IMR-90 (cell line): ENCODE measurements at regions not wholly inside any gene's neighbourhood (a gene's known extent, or its start where the extent isn't known, plus 50 kb on each side); places are given as distances from the start of the nearest gene placed in this dataset.

Experiments
- ATAC-seq: fragments of 200-7000 bp; cut with Tn5 transposase; 2 replicates; pipeline ENCODE4 v1.9.1; 2020; ENCODE audit warnings: low read depth, mild to moderate bottlenecking, moderate library complexity
- BruUV-seq: library from RNA; stranded (reverse); fragments of 400-500 nt; replicated peaks from 2 replicates; lab custom pipeline; 2021; lab: Mats Ljungman, UMichigan
- CTCF ChIA-PET: fragments of 300-600 bp; formaldehyde crosslinking; extraction: SDS; loops from one replicate; lab custom pipeline; 2021; ENCODE audit warnings: antibody characterized with exemption; lab: Yijun Ruan, JAX
- POLR2A ChIA-PET: fragments of 300-600 bp; sonication (Branson Sonifier 250); formaldehyde crosslinking; loops from one replicate; lab custom pipeline; 2022; ENCODE audit warnings: antibody characterized with exemption; ENCODE audit not compliant: unreplicated experiment; lab: Charles Lee
- DNase-seq: peaks from one replicate; pipeline ENCODE4 v3.0.0; 2013
- H2AFZ ChIP-seq: replicated peaks from 2 replicates; pipeline ENCODE3; 2013; ENCODE audit warnings: low read length, mild to moderate bottlenecking; ENCODE audit not compliant: poor library complexity
- H2AK5ac ChIP-seq: 2 replicates; pipeline ENCODE4 v1.6.1; 2013; ENCODE audit warnings: low read depth, low read length, inconsistent platforms
- H2AK9ac ChIP-seq: replicated peaks from 2 replicates; pipeline ENCODE3; 2013; ENCODE audit warnings: mild to moderate bottlenecking, low read depth, low read length, moderate library complexity; ENCODE audit not compliant: poor library complexity
- H2BK120ac ChIP-seq: 2 replicates; pipeline ENCODE4 v1.6.1; 2013; ENCODE audit warnings: low read depth, low read length, inconsistent platforms
- H2BK15ac ChIP-seq: 3 replicates; pipeline ENCODE4 v1.6.1; 2013; ENCODE audit warnings: low read depth, low read length, inconsistent platforms
- H2BK20ac ChIP-seq: 2 replicates; pipeline ENCODE4 v1.6.1; 2013; ENCODE audit warnings: low read depth, mild to moderate bottlenecking, inconsistent platforms, low read length, moderate library complexity
- H2BK5ac ChIP-seq: 2 replicates; pipeline ENCODE4 v1.6.1; 2013; ENCODE audit warnings: mild to moderate bottlenecking, low read depth, low read length, inconsistent platforms; ENCODE audit not compliant: poor library complexity, severe bottlenecking
- H3K14ac ChIP-seq: replicated peaks from 2 replicates; pipeline ENCODE4 v1.6.1; 2013; ENCODE audit warnings: low read depth, low read length, inconsistent platforms
- H3K18ac ChIP-seq: 2 replicates; pipeline ENCODE4 v1.6.1; 2013; ENCODE audit warnings: low read depth, low read length, control low read depth
- H3K23ac ChIP-seq: 2 replicates; pipeline ENCODE4 v1.6.1; 2013; ENCODE audit warnings: low read depth, low read length, inconsistent platforms
- H3K27ac ChIP-seq: 2 replicates; pipeline ENCODE4 v1.5.1; 2013; ENCODE audit warnings: mild to moderate bottlenecking, control low read depth, low read length; ENCODE audit not compliant: insufficient read depth
- H3K27me3 ChIP-seq: 2 replicates; pipeline ENCODE4 v1.6.1; 2013; ENCODE audit warnings: low read length; ENCODE audit not compliant: control insufficient read depth, insufficient read depth
- H3K36me3 ChIP-seq: 2 replicates; pipeline ENCODE4 v1.6.1; 2013; ENCODE audit warnings: low read length, mixed read lengths; ENCODE audit not compliant: control insufficient read depth, insufficient read depth
- H3K4ac ChIP-seq: 2 replicates; pipeline ENCODE4 v1.6.1; 2013; ENCODE audit warnings: low read depth, low read length, inconsistent platforms
- H3K4me1 ChIP-seq: 2 replicates; pipeline ENCODE4 v1.6.1; 2013; ENCODE audit warnings: low read length, mixed read lengths; ENCODE audit not compliant: control insufficient read depth, insufficient read depth
- H3K4me2 ChIP-seq: 2 replicates; pipeline ENCODE4 v1.6.1; 2013; ENCODE audit warnings: low read depth, mild to moderate bottlenecking, control low read depth, low read length, moderate library complexity
- H3K4me3 ChIP-seq: 2 replicates; pipeline ENCODE4 v1.5.1; 2013; ENCODE audit warnings: low read depth, mild to moderate bottlenecking, control low read depth, low read length, moderate library complexity; ENCODE audit not compliant: insufficient read depth
- H3K56ac ChIP-seq: 2 replicates; pipeline ENCODE4 v1.6.1; 2013; ENCODE audit warnings: low read length, inconsistent platforms; ENCODE audit not compliant: insufficient read depth; ENCODE audit errors: extremely low read depth
- H3K79me1 ChIP-seq, 2 experiments: 2 replicates each; pipeline ENCODE4 v1.6.1; 2013; ENCODE audit warnings: low read length in 2 of 2, inconsistent platforms in 1 of 2, low read depth in 1 of 2
- H3K9ac ChIP-seq: 2 replicates; pipeline ENCODE4 v1.6.1; 2013; ENCODE audit warnings: low read depth, low read length, control low read depth
- H3K9me1 ChIP-seq: 2 replicates; pipeline ENCODE4 v1.6.1; 2013; ENCODE audit warnings: low read length, inconsistent platforms; ENCODE audit not compliant: insufficient read depth
- H3K9me3 ChIP-seq: 2 replicates; pipeline ENCODE4 v1.6.1; 2013; ENCODE audit warnings: low read length; ENCODE audit not compliant: control insufficient read depth, insufficient read depth
- H4K20me1 ChIP-seq: 2 replicates; pipeline ENCODE4 v1.6.1; 2013; ENCODE audit warnings: low read length, inconsistent platforms; ENCODE audit not compliant: insufficient read depth
- H4K5ac ChIP-seq: 2 replicates; pipeline ENCODE4 v1.6.1; 2013; ENCODE audit warnings: mild to moderate bottlenecking, low read depth, low read length, control low read depth
- H4K8ac ChIP-seq, 2 experiments: 2 replicates each; pipeline ENCODE4 v1.6.1; 2013; ENCODE audit warnings: low read depth in 2 of 2, low read length in 2 of 2, control low read depth in 1 of 2, inconsistent platforms in 1 of 2
- H4K91ac ChIP-seq: 2 replicates; pipeline ENCODE4 v1.6.1; 2013; ENCODE audit warnings: low read depth, low read length, inconsistent platforms; ENCODE audit not compliant: insufficient read depth
- BHLHE40 ChIP-seq: fragments of 150-350 bp; IDR thresholded peaks from 2 replicates; pipeline ENCODE4 v1.6.1; 2016; ENCODE audit warnings: mild to moderate bottlenecking, low read depth, low read length
- CEBPB ChIP-seq: IDR thresholded peaks from 2 replicates; pipeline ENCODE4 v1.6.1; 2012; ENCODE audit warnings: low read depth, low read length, improper control_type of control experiment
- CHD1 ChIP-seq: IDR thresholded peaks from 2 replicates; pipeline ENCODE4 v1.6.1; 2012; ENCODE audit warnings: low read depth, low read length, improper control_type of control experiment
- CTCF ChIP-seq: conservative IDR thresholded peaks from 2 replicates; pipeline ENCODE4 v1.5.1; 2012; ENCODE audit warnings: mild to moderate bottlenecking, low read depth, low read length, improper control_type of control experiment
- ELK1 ChIP-seq: fragments of 150-350 bp; IDR thresholded peaks from 2 replicates; pipeline ENCODE4 v1.6.1; 2016; ENCODE audit warnings: low read depth, mild to moderate bottlenecking, low read length, moderate library complexity, borderline replicate concordance
- FOS ChIP-seq: fragments of 150-350 bp; IDR thresholded peaks from 2 replicates; pipeline ENCODE4 v1.6.1; 2016; ENCODE audit warnings: low read depth, low read length
- MAZ ChIP-seq: IDR thresholded peaks from 2 replicates; pipeline ENCODE4 v1.6.1; 2012; ENCODE audit warnings: low read depth, mild to moderate bottlenecking, low read length, improper control_type of control experiment, moderate library complexity, borderline replicate concordance
- MXI1 ChIP-seq: IDR thresholded peaks from 2 replicates; pipeline ENCODE4 v1.6.1; 2012; ENCODE audit warnings: low read depth, mild to moderate bottlenecking, low read length, moderate library complexity, borderline replicate concordance
- NFE2L2 ChIP-seq: fragments of 150-350 bp; IDR thresholded peaks from 2 replicates; pipeline ENCODE4 v1.6.1; 2016; ENCODE audit warnings: low read depth, mild to moderate bottlenecking, low read length
- POLR2A ChIP-seq: IDR thresholded peaks from 2 replicates; pipeline ENCODE4 v1.6.1; 2012; ENCODE audit warnings: mild to moderate bottlenecking, low read depth, low read length
- RAD21 ChIP-seq: IDR thresholded peaks from 2 replicates; pipeline ENCODE4 v1.6.1; 2012; ENCODE audit warnings: low read length, improper control_type of control experiment
- RCOR1 ChIP-seq: IDR thresholded peaks from 2 replicates; pipeline ENCODE4 v1.6.1; 2012; ENCODE audit warnings: mild to moderate bottlenecking, low read length, improper control_type of control experiment; ENCODE audit not compliant: insufficient replicate concordance
- SMC3 ChIP-seq: fragments of 150-350 bp; IDR thresholded peaks from 2 replicates; pipeline ENCODE4 v1.6.1; 2016; ENCODE audit warnings: low read depth, mild to moderate bottlenecking, antibody characterized with exemption, low read length, moderate library complexity
- WGBS, 2 experiments: methylation state at CpG; one replicate each; pipeline versions ENCODE4 v1.1.5 to v1.1.7; 2013; ENCODE audit warnings: missing lambda C conversion rate in 2 of 2; ENCODE audit not compliant: insufficient read length in 1 of 2; ENCODE audit errors: extremely low coverage in 2 of 2; 5-methylcytosine and 5-hydroxymethylcytosine counted together
- dilution Hi-C: fragments of 300-500 bp; cut with HindIII; formaldehyde crosslinking; loops from one replicate; pipeline ENCODE4 v1.14.3; 2018; ENCODE audit warnings: low sequenced_read_pairs; ENCODE audit not compliant: unreplicated experiment
- in situ Hi-C: fragments of 300-500 bp; cut with MboI; formaldehyde crosslinking; loops from 3 replicates; pipeline ENCODE4 v1.14.3; 2019; ENCODE audit warnings: low sequenced_read_pairs, inconsistent platforms, mixed read lengths
- intact Hi-C: fragments of 100-400 bp; cut with micrococcal nuclease; formaldehyde crosslinking; loops from 2 replicates; pipeline ENCODE4 v1.10.0; 2022

DNA sequence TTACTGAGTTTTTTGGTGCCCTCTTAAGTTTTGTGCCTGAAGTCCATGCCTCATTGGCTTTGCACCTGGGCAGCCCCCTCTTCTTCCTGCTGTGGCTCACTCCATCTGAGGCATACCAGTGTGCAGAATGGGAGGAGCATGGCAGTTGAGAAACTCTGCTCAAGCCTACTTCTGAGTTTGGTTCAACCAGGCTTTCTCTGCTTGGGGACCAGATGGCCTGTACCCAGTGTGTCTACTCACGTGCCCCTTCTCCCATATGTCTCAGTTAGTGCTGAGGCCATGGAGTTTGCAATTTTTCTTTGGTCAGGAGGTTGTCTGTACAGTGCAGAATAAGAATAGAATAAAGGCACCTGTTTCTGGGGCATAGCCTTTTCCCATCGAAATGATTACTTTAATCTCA lies 383.3 kb upstream of the DDHD1 start:
- H4K91ac ChIP-seq: no peak overlapping the region
- no peak for TF ChIP-seq MXI1
- no peak for TF ChIP-seq ELK1
- TF ChIP-seq MAZ: no peak
- TF ChIP-seq BHLHE40: no peak
- TF ChIP-seq POLR2A: no peak
- TF ChIP-seq CTCF: no peak
- TF ChIP-seq RCOR1: no peak
- no peak for TF ChIP-seq RAD21
- no peak for TF ChIP-seq NFE2L2
- no peak for TF ChIP-seq SMC3
- TF ChIP-seq CEBPB: no peak
- no peak for TF ChIP-seq CHD1
- TF ChIP-seq FOS: no peak
- no peaks in the 10 kb centered on the region for H3K36me3 ChIP-seq
- peak overlapping the region; percentile 59 for H2BK120ac ChIP-seq
- no peaks in the 10 kb centered on the region for H3K9me1 ChIP-seq
- no peak overlapping the region for H3K4me2 ChIP-seq
- no peak overlapping the region for H3K23ac ChIP-seq
- intact Hi-C loops (loop anchor here (5.0 kb wide), 4 partner anchors 126 to 356 kb away; no protein-coding TSS in a partner anchor), in situ Hi-C loops (loop anchor here (5.0 to 10.0 kb wide), 3 partner anchors 418 to 796 kb away; partner anchors contain the start of gene BMP4), dilution Hi-C loops (no loop called here)
- peak overlapping the region; percentile 62; the same call in 1 of the 2 replicates for H3K27ac ChIP-seq
- H2BK15ac ChIP-seq: peak overlapping the region; percentile 59; the same call in 1 of the 3 replicates
- no peaks in the 10 kb centered on the region for H3K9me3 ChIP-seq
- peak overlapping the region; percentile 89 for H3K18ac ChIP-seq
- H3K4ac ChIP-seq: no peak overlapping the region
- POLR2A ChIA-PET: no interaction called here
- H3K27me3 ChIP-seq: no peaks in the 10 kb centered on the region
- H3K79me1 ChIP-seq: no peaks in the 10 kb centered on the region
- CTCF ChIA-PET: interaction anchor here (3.1 kb wide), 1 partner anchor 103 kb away, joined by 10 read pairs; no protein-coding TSS in a partner anchor
- no peak overlapping the region for H3K14ac ChIP-seq
- no CpG with 5 or more reads among the region's 2 CpGs for WGBS, 2 experiments
- BruUV-seq: no TSS peak
- peaks cover 18% of the 10 kb centered on the region for H3K4me1 ChIP-seq
- no peaks in the 10 kb centered on the region for H4K20me1 ChIP-seq
- no peak for ATAC-seq
- H4K5ac ChIP-seq: peak overlapping the region; percentile 92
- H2AFZ ChIP-seq: no peak overlapping the region
- H4K8ac ChIP-seq: no peak overlapping the region; a peak in 1 of 4 replicates
- DNase-seq: no peak
- H2BK20ac ChIP-seq: 0 out of 2 replicates have a peak overlapping the region, but pooled peaks have one; percentile 21
- no peak overlapping the region for H2AK5ac ChIP-seq
- no peak overlapping the region for H2BK5ac ChIP-seq
- H3K4me3 ChIP-seq: no peak overlapping the region
- H3K9ac ChIP-seq: no peak overlapping the region
- no peak overlapping the region for H2AK9ac ChIP-seq
- no peak overlapping the region for H3K56ac ChIP-seq
